Eye (tissue), 1 donor: ENCODE measurements at regions not wholly inside any gene's neighbourhood (a gene's known extent, or its start where the extent isn't known, plus 50 kb on each side); places are given as distances from the start of the nearest gene placed in this dataset.

Experiments
- DNase-seq: peaks from one replicate; pipeline ENCODE4 v3.0.0-alpha.2; 2015

DNA sequence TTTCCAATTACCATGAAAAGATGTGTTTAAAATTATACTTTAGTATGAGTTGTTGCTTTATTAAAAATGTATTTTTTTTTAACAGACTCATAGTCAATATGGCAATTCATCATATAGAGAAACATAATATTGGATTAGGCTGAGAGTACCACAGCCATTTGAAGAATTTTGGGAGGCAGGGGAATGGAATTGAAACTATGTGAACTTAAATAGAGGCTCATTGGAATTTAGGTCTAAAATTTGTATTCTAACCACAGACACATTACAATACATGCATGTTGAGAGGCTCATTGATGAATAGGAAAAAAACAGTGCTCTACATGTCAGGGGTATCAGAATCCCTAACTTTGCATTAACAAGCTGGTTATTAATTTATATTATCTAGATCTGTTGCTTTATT, 269.6 kb downstream of the DKK2 start:
- peak; percentile 1 for DNase-seq

DNA sequence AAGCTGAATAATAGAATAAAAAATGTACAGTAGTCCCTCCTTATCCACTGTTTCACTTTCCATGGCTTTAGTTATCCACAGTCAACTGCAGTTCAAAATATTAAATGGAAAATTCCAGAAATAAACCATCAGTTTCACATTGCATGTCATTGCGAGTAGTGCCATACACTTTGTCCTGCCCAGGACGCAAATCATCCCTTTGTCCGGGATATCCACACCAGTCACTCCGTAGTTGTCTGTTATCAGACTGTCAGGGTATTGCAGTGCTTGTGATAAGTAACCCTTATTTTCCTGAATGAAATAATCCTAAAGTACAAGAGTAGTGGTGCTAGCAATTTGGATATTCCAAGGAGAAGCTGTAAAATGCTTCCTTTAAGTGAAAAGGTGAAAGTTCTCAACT, 271.3 kb downstream of the DKK2 start:
- DNase-seq, result no peak

DNA sequence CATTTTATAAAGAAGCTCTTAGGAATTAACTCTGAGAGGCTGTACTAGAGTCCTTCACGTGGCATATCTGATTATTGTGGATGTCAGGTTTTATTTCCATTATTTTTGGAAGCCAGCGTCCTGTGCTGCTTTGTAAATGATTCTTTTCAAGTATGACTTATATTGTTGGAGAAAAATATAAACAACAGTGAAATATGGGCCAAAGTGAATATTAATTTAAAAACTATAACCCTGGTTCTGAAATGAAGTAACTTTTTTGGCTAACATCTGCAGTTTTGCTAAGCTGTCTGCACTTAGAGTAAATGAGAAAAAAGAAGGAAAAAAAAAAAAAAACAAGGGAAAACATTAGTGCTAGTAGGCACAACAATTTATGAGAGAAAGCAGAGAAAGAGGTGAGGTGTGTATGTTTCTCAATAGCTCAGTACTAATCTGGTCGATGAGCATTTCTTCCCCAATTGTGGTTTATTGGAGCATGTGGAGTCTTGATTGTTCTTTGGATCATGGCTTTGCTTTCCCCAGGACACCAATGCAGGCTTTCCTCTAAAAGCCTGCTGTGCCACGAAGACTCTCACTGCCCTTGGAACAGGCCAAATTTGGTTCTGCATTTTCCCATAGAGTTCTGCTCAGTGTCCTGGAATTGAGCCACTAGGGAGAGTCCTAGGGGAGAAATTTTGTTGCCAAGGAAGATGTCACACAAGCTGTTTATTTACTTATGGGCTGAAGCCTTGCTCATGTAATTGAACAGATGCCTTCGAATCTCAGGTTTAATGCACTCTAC, 273.3 kb downstream of the DKK2 start:
- peak; percentile 63 for DNase-seq

- DNase-seq, result no peak
Measured at GRCh38 chr4:106753426-106753825, 282.7 kb downstream of the DKK2 start.

GRCh38 chr4:106746451-106746850, 289.7 kb downstream of the DKK2 start:
- no peak for DNase-seq

GRCh38 chr4:106738121-106738520, 298.0 kb downstream of the DKK2 start:
- no peak for DNase-seq

DNA sequence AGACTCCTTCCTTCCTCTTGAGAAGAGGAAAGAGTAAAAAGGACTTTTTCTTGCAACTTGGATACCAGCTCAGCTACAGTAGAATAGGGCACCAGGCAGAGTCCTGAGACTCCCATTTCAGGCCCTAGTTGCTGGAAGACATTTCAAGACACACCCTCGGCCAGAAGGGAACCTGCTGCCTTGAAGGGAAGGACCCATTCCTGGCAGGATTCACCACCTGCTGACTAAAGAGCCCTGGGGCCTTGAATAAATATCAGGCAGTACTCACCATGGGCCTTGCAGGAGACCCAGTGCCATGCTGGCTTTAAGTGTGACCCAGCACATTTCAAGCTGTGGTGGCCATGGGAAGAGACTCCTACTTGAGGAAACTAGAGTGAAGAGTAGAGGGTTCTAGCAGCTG, 317.6 kb downstream of the DKK2 start:
- no peak for DNase-seq

GRCh38 chr4:106717091-106717490, 319.0 kb downstream of the DKK2 start:
- DNase-seq, result no peak

DNA sequence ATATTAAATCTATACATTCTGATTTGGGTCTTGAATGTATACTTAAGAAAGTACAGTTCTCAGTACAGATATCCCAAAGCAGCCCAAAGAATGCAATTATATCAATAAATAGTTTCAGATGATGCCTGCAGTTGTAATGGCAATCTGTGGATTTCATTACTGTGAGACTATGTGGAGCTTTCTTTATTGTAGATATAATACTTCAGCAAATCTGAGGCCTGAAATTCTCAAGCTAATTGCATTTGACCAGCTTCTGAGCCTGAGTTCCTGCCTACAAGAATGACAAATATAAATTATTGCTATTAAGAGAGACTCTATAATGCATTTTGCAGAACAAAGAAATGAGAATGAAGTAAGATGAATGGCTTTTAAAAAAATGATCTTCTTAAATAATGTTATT, 320.3 kb downstream of the DKK2 start:
- DNase-seq, result no peak

GRCh38 chr4:106708464-106708816, 327.7 kb downstream of the DKK2 start:
- no peak for DNase-seq

GRCh38 chr4:106707776-106708463, 328.2 kb downstream of the DKK2 start:
- no peak for DNase-seq

DNA sequence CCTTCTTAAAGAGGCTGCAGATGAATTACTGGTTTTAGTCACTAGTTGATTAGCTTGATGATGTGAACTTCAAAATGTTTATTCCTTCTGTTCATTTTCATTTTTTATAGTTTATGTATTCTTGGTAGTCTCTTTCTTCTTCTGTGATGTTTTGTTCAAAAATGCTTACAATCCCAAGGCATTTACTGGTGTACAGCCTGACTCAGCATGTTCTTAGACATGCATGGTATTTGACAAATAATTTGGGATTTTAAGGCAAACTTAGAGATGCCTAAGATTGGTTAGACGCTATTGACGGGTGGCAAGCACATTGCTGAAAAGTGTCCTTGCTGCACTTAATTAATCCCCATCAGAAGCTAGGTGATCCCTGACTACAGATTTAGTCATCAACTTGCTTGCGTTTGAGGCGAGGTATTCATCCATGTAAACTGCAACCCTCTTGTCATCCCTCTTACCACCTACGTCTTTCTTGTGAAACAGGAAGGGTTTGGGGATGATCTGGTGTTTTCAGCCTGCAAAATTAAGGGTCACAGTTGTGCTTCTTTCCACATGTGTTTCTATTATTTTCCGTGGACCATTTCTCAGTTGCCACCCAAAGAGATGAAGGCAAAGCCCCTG, 331.8 kb downstream of the DKK2 start:
- DNase-seq, result no peak

GRCh38 chr4:106700321-106700720, 331.7 kb upstream of the GIMD1 start:
- no peak for DNase-seq

GRCh38 chr4:106698621-106699195, 330.1 kb upstream of the GIMD1 start:
- DNase-seq, result no peak

DNA sequence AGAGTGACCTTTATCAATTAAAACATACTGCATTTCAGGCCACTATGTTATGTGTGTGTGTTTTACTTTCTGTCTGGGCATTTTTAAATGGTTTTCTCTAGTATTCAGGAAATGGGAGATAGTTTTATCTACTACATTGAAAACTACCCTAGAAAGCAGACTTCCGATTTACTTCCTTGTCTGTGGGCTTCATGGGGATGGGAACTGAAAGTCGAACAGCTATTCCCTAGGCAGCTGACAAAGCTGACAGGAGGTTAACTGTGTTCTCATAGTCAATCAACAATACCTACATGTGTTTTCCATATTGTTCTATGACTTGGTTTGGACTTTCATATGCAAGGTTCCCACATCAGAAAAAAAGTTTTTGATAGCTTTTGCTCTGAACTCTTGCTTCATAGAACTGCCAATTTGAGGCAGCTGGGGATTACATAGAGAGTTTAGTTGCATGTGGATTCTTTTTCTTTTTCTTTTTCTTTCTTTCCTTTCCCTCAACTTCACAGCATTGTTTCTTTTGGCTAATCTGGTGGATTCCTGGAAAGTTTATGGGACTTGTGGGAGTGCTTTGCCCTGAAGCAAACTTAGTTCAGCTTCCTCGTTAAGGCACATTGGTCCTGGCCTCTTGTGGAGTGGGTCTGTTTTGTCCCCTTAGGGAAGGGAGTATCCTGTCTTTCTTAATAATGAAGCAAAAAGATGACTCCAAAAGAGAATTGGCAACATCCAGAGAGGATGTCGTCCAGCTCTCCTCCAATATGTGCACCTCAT, 327.1 kb upstream of the GIMD1 start:
- DNase-seq, result peak; percentile 23

- no peak for DNase-seq
Measured at GRCh38 chr4:106694232-106694631, 325.7 kb upstream of the GIMD1 start.

DNA sequence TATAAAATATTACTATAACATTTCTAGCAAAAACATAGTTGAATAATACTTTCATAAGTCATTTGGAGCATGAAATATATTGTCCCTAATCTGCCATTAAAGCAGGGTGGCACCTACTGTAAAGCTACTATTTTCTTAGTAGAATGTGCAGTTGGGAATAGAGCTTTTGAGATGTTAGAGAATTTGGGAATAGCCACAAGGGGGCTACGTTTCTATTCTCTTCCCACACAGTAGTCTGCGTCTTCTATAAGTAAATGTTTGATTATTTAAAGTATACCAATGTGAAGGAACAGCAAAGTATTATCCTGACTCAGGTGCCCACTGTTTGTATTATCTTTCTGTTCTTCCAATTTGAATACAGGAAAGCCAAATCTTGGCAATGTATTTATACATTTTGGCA, 323.2 kb upstream of the GIMD1 start:
- no peak for DNase-seq

DNA sequence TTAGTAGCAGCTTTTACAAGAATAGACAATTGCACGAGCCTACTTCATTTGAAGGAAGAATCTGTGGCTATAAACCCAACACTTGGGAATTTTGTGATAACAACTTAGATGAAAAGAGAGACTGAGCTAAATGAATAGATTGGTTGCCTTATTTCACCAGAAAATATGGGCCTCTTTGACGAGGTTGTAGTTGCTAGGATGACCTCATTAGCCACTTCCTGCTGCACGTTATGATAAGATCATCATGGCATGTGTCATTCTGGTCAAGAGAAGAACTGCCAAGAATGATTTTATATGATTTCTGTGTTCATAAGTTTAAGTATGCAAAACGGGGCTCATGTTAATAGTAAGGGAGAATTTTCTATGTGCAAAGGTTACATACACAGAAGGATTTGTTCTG, 321.9 kb upstream of the GIMD1 start:
- DNase-seq, result peak; percentile 6

DNA sequence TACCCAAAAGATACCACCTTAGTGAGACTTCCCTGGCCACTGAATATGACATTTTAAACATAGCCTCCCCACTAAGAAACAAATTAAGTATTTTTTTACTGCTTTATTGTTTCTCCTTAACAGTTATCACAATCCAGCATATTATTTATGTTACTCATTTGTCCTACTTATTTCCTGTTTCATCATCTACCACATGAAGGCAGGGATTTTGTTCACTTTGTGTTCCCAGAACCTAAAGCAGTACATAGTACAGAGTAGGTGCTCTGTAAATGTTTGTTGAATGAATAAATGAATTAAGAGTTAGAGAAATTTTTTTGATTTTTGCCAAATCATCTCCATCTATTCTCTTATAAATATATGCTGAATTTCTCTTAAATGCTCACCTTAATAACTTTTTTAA, 318.4 kb upstream of the GIMD1 start:
- DNase-seq, result no peak

DNA sequence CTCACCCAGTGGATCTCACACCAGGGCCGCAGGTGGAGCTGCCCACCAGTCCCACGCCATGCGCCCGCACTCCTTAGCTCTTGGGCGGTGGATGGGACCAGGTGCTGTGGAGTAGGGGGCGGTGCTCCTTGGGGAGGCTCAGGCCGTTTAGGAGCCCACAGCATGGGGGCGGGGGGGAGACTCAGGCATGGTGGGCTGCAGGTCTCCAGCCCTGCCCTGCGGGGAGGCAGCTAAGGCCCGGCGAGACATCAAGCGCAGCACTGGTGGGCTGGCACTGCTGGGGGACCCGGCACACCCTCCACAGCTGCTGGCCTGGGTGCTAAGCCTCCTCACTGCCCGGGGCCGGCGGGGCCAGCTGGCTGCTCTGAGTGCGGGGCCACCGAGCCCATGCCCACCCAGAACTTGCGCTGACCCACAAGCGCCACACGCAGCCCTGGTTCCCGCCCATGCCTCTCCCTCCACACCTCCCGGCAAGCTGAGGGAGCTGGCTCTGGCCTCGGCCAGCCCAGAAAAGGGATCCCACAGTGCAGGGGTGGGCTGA, 312.9 kb upstream of the GIMD1 start:
- no peak for DNase-seq

DNA sequence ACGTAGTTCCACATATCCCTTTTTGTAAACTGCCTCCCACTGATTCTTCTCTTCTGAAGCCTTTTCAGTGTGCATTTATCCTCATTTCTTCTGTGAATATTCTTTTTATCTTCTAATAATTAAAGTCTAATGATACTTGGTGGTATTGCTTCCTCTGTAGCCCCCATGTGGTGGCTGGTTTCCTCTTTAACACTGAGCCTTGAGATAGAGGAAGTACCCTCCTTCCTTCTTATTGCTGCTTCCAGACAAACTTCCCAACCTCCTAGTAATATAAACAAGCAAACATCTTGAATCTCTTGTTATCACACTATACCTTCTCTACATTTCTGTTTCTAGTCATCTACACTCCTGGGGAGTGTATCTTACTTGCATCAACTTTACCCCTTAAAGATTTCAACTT, 310.5 kb upstream of the GIMD1 start:
- no peak for DNase-seq

GRCh38 chr4:106677213-106677612, 308.6 kb upstream of the GIMD1 start:
- no peak for DNase-seq
